GM18517 (cell line): ENCODE measurements at regions not wholly inside any gene's neighbourhood (a gene's known extent, or its start where the extent isn't known, plus 50 kb on each side); places are given as distances from the start of the nearest gene placed in this dataset.
"Not testable (repeated sequence)": the region's sequence is repeated elsewhere in the genome, so short reads cannot be mapped to it uniquely, and the experiment has no call there.

Experiments
- ATAC-seq: cut with Tn5 transposase; IDR thresholded peaks from one replicate; pipeline ENCODE4 v1.9.1; 2021; ENCODE audit warnings: mild to moderate bottlenecking, moderate library complexity; ENCODE audit not compliant: unreplicated experiment

DNA sequence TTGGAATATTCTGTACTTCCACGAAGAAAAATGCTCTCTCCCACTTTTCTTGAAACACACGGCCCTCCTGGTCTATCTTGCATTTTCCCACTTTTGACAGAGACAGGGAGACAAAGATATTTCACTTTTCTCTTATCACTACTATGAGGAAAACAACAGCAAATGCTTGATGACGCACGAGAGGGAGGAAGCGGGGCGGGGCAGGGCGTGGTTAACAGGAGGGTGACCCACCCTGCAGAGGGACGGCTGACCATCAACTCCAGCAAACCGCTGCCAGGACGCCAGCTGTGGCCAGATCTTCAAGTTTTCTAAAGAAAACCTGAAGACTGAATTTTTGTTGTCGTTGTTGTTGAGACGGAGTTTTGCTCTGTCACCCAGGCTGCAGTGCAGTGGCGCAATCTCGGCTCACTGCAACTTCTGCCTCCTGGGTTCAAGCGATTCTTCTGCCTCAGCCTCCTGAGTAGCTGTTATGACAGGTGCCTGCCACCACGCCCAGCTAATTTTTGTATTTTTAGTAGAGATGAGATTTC lies 63.8 kb downstream of the NSUN5 start:
- not testable (repeated sequence) for ATAC-seq

DNA sequence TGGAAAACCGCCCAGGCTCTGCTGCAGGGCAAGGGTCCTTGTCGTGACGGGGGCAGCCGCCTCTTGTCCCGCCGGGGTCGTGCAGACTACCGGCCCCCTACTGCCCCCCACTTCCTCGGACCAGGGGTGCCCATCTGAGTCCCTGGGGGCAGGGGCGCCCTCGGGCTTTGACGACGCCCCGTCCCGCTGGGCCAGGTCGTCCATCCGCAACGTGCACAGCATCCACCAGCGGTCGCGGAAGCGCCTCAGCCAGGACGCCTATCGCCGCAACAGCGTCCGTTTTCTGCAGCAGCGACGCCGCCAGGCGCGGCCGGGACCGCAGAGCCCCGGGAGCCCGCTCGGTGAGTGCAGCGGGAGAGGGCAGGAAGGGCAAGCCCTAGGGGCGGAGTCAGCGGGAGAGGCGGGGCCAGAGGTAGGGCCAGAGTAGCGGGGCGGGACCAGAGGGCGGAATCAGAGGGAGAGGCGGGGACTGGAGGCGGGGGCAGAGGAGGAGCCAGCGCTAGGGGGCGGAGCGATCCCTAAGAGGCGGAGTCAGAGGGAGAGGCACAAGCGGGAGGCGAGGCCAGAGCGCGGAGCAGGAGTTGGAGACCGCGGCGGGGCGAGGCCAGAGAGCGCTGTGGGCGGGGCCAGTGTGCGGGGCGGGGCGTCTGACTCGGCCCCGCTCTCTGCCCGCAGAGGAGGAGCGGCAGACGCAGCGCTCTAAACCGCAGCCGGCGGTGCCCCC lies 73.5 kb downstream of the NSUN5 start:
- peak; percentile 91 for ATAC-seq

DNA sequence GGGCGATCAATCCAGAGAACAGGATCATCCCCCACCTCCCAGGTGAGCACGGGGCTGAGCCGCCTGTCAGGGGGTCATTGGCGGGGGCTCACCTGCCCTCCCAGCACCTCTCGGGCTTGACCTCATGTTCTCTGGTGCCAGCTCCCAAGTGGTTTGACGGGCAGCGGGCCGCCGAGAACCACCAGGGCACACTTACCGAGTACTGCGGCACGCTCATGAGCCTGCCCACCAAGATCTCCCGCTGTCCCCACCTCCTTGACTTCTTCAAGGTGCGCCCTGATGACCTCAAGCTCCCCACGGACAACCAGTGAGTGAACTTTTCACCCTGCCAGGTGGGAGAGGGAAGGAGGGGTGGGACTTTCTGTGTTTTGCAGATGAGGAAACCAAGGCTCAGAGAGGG lies 82.9 kb downstream of the NSUN5 start:
- not testable (repeated sequence) for ATAC-seq

DNA sequence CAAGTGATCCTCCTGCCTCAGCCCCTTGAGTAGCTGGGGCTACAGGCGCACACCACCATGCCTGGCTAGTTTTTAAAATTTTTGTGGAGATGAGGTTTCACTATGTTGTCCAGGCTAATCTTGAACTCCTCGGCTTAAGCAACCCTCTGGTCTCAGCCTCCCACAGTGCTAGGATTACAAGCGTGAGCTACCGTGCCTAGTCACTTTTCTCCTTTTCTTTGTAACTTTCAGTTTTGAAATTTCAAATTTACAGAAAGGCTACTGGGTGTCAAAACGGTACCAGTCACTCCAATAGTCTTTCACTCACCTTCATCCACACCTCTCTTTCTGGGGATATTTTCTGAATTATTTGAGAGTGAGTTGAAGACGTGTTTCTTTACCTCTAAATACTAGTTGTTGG lies 86.9 kb downstream of the NSUN5 start:
- ATAC-seq: peak; percentile 41

DNA sequence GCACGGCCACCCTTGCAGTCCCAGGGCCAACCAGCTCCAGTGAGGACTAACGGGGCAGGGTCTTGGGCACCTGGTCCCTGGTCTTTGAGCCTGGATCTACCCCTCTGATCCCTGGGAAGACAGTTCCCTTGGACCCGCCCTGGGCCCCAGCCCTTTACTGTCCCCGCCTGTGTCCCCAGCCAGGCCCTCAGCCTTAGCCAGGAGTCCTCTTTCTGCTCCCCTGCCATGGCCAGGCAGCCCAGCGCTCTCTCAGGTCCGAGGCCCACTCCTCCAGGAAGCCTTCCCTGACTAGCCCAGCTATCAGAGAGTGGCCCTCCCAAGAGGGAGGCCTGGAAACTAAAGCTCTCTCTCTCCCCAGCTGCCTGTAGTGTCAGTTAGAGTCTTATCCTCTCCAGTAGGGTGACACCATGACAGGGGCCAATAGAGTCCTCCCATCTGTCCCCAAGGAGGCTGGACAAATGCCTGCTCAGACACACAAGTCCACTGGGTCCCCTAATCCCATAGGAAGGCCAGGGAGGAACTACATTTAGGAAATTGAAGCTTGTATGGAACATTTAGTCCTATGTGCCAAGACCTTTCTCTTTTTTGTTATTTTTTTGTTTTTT lies 87.8 kb downstream of the NSUN5 start:
- peak; percentile 21 for ATAC-seq

DNA sequence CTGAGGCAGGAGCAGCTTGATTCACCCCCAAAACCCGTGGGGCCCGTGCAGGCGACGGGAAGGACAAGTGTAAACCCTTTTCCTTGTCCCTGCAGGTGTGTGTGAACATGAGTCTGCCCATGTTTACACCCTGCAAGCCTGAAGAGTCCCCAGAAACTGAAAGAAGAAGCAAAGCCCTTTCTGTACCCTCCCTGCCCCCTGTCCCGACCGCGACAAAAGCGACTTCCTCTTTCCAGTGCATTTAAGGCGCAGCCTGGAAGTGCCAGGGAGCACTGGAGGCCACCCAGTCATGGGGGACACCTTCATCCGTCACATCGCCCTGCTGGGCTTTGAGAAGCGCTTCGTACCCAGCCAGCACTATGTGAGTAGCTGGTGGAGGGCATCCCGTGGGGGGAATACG lies 88.3 kb downstream of the NSUN5 start:
- peak; percentile 86 for ATAC-seq

DNA sequence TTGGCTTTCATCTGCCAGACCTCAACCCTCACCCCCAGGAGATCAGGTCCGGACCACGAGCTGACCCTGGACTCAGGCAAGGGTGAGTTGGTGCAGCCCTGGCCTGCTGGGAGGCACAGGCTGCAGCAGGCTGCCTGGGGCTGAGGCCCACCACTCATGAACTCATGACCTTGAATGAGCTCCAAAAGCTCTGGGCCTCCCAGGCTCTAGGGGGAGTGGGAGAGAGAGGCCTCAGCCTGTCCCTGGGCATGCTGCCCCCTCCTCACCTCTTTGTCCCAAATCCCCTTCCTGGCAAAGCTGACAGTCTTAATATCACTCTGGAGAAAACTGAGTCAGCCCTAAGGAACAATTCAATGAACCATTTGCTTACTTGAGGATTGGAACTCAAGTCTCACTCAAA lies 89.8 kb downstream of the NSUN5 start:
- ATAC-seq: not testable (repeated sequence)

DNA sequence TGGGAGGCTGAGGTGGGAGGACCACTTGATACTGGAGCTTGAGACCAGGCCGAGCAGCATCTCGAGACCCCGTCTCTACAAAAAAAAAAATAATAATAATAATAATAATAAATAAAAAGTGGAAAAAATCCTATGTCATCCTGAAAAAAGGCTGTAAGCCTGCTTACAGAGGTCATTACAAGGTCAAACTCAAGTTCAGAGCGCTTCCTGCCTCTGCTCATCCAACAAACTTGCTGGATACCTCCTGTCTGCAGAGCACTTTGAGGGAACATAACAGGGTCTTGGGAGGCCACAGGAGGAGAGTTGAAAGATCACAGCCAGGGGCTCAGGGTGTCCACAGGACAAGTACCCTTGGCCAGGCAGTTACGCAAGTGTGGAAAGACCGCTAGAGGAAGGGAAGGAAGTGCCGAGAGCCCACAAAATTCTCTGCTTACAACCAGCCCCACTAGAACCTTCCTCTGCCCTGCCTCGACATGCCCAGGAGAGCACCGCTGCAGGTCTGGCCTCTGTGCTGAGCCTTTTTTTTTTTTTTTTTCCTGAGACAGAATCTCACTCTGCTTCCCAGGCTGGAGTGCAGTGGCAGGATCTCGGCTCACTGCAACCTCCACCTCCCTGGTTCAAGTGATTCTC lies 92.5 kb downstream of the NSUN5 start:
- ATAC-seq: not testable (repeated sequence)

DNA sequence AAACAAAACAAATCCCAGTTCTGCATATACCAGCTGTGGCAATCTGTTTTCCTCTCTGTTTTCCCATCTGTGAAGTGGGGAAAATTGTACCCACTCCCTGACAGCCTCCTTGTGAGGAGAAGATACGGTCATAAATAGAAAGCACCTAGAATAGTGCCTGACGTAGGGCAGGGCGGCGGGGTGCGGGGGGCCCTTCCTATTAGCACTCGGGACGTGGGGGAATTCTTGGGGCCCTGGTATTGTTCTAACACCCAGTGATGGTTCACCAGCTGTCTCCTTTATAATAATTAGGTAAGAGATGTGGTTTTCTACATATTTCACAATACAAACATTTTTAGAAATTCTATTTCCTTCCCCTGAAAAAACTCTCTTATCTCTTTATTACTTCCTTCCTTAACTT lies 93.4 kb downstream of the NSUN5 start:
- not testable (repeated sequence) for ATAC-seq

DNA sequence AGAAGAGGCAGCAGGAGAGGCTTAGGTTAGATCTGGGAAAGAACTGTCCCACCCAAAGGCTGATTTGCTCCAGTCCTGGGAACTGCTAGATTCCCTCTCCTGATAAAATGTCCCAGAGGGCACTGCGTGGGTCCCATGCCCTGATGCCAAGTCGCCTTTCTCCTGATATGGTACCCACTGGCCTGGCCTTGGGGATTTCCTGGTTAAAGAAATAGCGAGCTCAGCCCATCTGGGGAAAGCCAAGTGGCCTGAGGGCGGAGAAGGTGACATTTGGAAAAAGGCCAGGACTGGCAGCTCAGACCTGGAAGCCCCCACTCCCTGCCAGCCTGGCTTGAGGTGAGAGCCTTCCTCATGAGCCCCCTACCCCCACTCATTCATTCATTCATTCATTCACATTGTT lies 94.2 kb downstream of the NSUN5 start:
- not testable (repeated sequence) for ATAC-seq

DNA sequence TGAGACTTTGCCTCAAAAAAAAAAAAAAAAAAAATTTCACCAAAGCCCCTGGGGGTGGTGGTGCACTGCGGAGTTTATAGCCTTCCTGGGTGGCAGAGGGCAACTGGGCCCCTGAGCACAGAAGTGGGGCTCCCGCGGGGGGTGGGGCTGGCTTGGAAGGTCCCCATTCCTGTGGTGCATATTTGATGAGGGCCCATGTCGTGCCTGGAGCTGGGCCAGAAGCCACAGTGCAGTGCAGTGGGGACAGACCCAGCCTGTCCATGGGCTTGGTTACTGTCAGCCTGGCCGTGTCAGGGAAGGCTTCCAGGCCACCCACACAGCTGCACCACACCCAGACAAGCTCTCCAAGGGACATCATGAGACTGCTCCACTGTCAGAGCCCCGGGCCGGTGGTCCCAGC lies 95.5 kb downstream of the NSUN5 start:
- not testable (repeated sequence) for ATAC-seq

DNA sequence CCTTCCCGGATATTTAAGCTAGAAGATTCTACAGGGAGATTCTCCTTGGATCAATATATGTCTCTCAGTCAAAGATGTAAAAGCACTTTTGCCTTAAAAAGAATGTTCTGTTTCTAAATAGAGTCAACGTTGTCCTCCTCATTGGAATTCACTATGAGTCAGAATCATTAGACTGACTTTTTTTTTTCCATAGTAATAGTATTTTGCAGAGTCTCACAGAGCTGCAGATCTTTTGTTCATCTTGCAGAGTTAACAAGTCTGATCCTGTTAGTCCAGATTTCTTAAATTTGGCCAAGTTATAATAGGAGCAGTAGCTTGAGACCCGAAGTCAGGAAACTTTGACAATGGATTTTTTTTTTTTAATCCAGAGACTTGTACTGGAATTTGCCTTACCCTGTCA lies 103.0 kb downstream of the NSUN5 start:
- ATAC-seq: not testable (repeated sequence)

DNA sequence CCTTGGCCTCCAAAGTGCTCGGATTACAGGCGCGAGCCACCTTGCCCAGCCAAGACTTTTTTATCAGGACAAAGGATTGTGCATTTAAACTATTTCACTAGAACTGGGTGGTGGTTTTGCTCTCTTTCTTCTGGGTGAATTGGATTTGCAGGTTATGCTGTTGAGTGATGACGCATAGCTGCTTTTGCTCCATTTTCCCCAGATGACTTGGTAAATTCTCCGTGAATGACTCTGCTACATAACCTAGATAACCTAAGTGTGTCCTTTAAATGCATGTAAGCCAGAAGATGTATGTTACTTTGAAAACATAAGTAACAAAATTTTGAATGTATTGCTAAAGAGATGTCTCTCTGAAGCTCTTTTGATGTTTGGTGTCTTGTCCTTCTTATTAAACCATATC lies 103.7 kb downstream of the NSUN5 start:
- not testable (repeated sequence) for ATAC-seq

DNA sequence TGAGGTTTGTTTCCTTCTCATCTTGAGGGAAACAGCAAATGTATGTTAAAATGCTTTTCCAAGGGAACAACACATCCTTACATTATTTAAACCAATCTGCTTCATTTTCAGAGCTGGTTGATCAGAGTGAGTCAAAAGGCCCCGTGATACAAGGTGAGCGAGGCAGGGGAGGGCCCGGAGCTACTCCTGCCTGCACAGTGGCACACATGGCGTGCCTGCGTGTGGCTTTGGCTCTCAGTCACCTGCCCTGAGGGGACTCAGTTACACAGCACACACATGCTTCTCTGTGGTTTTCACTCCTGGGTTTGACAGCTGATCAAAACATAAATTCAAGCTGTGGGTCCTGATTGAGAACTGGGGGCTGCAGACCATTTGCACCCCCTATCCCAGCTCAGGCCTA lies 105.3 kb downstream of the NSUN5 start:
- ATAC-seq: not testable (repeated sequence)

DNA sequence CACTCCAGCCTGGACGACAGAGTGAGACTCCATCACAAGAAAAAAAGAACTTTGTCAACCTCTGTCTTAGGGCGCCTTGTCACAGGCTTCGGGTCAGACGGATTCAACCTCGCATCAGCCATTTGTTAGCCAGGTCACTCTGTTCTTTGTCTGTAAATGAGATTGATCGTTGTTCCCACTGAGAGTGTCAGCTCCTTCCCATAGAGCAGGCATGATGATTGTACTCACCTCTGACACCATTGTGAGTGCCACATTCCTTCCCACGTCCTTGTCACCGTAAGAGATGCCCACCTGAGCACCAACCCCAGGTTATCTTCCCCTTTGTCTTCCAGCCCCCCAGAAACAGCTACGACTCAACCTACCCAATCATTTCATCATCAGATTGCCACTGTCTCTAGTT lies 107.4 kb downstream of the NSUN5 start:
- not testable (repeated sequence) for ATAC-seq

DNA sequence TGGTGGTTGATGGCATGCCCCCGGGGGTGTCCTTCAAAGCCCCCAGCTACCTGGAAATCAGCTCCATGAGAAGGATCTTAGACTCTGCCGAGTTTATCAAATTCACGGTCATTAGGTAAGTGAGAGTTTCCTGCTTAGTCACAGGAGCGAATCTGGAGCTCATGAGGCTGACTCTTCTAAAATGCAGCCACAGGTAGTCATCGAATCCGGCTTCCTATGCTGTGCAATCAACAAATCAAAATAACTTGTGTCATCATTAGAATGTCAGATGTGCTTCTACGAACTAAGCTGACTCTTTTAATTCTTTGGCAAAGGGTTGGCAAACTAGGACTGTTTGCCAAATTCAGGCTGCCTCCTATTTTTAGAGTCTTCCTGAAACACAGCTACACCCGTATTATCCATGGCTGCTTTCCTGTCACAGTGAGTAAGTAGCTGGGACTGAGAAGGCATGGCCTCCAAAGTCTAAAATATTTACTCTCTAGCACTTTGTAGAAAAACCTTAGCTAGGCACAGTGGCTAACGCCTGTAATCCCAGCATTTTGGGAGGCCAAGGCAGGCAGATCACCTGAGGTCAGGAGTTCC lies 108.0 kb downstream of the NSUN5 start:
- not testable (repeated sequence) for ATAC-seq

DNA sequence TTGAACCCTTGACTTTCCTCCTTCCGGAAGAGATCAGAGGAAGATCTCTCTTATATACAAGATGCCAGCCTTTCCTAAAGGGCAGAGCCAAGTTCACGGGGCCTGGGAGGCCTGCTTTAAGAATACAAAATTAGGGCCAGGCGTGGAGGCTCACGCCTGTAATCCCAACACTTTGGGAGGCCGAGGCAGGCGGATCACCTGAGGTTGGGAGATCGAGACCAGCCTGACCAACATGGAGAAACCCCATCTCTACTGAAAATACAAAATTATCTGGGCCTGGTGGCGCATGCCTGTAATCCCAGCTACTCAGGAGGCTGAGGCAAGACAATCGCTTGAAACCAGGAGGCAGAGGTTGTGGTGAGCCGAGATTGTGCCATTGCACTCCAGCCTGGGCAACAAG lies 108.2 kb upstream of the SPDYE9 start:
- ATAC-seq: not testable (repeated sequence)

DNA sequence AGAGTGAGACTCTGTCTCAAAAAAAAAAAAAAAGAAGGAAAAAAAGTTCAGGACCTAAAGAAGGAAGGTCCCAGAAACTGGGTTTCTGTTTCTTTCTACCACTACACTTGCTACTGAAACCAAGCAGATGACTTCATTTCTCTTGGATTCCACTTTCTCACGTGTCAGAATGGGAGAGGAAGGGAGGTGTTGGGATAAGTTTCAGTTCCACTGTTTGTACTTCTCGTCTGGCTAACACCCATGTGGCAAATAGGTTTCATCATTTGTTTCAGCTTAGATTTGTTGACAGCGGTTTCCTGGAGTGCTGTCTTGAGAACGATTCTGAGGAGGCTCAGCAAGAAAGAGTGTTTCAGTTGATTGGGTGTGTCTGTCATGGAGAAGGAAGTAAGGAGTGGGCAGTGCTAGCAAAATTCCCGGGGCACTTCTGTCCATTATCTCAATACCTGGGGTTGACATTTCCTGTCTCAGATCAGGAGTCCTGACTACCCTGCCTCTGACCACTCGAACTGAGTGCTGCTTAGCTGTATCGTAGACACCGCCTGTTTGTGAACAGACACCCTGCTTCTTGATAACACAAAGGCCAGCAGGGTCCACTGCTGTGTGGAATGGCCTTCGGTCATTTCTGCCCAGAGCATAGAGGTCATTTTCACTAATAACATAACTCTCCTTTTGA lies 104.8 kb upstream of the SPDYE9 start:
- not testable (repeated sequence) for ATAC-seq

DNA sequence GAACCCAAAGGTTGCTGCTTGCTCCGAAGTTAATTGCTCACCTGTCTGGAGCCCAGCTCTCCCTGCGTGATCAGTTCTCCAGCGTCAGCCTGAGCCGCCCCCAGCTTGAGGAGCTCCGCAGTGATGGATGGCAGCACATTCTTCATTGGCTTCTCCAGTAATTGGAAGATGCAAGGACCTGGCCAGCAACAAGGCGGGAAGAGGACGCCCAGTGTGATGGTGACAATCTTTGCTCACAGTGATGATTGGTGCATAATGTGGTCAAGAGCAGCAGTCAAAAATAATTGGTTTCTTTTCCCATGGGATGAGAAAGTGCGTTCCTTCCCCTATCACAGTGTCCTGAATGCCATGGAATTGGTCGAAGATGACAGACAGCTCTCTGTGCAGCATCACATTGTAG lies 102.4 kb upstream of the SPDYE9 start:
- ATAC-seq: not testable (repeated sequence)

DNA sequence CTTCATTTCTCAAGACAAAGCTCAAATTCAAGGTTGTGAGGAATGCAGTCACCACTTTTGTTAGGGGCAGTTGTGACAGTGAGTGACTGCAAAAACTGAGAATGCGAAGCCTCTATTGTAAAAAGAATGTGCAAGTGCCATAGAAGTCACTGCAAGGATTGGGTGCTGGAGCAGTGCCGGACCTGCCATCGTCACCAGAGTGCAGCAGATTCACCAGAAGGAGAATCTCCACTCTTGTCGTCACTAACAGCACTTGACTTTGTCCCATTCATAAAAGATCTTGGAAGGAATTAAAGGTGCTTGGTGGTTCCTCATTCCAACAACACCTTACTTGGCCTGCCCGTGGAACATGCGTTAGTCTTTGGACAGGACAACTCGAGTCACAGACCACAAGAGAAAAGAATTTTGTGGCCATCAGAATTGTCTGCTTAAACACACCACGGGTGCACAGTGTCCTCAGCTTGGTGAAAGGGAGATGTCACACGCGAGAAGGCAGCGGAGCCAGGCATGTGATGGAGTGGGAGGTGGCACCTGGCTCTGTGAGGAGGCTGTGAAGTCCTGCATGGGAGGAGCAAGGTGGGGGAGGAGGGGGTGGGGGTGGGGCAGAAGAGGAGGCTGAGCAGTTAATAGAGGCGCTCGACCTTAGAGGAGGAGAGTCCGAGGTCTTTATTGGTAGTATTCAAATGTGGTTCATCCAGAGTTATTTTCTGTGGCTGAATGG lies 100.9 kb upstream of the SPDYE9 start:
- not testable (repeated sequence) for ATAC-seq
